ENCODE measurements at regions not wholly inside any gene's neighbourhood (a gene's known extent, or its start where the extent isn't known, plus 50 kb on each side); places are given as distances from the start of the nearest gene placed in this dataset.

DNA sequence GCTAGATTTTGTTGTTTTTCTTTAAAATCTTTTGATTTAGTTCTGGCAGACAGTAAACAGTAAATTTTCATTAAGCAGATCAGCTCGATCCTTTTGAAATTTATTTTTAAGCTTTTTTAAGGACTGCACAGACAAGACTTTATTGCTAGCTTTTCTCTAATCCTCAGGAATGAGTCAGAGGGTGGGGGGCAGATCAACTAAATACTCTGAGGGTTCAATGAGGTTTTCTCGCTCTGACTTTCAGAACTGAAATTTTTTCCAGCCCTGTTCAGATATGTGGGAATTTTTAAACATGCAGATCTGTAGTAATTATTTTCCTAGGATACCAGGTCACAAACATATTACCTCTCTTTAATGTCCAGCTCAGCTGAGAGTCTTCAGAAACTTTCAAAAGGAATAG, 977.2 kb downstream of the CDH11 start:
- TF ChIP-seq CTCF (IDR thresholded peaks at IDR 0.05; ENCODE audit: low read depth, low read length) = no peak
- TF ChIP-seq, protein P1, sequence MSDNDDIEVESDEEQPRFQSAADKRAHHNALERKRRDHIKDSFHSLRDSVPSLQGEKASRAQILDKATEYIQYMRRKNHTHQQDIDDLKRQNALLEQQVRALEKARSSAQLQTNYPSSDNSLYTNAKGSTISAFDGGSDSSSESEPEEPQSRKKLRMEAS (IDR thresholded peaks at IDR 0.05; ENCODE audit: low read depth, low read length) = no peak
